BLaER1 treated with 17β-estradiol and CSF1 and Interleukin-3, amounts not matched to agents 10 nM and 100 nM (cell line): ENCODE measurements at regions not wholly inside any gene's neighbourhood (a gene's known extent, or its start where the extent isn't known, plus 50 kb on each side); places are given as distances from the start of the nearest gene placed in this dataset.

Source experiments
- H3K27ac ChIP-seq, 11 experiments: shearing (Covaris generic); formaldehyde crosslinking; 2 replicates each; pipeline ENCODE4 v1.8.1; 2022
- H3K27me3 ChIP-seq, 11 experiments: shearing (Covaris generic); formaldehyde crosslinking; 2 replicates each; pipeline ENCODE4 v1.8.1; 2022
- H3K36me3 ChIP-seq, 11 experiments: shearing (Covaris generic); formaldehyde crosslinking; 2 replicates each; pipeline ENCODE4 v1.8.1; 2022
- H3K4me1 ChIP-seq, 10 experiments: shearing (Covaris generic); formaldehyde crosslinking; 2 replicates each; pipeline ENCODE4 v1.8.1; 2022
- H3K4me2 ChIP-seq, 11 experiments: shearing (Covaris generic); formaldehyde crosslinking; 2 replicates each; pipeline ENCODE4 v1.8.1; 2022
- H3K4me3 ChIP-seq, 10 experiments: shearing (Covaris generic); formaldehyde crosslinking; 2 replicates each; pipeline ENCODE4 v1.8.1; 2022
- H3K9ac ChIP-seq, 11 experiments: shearing (Covaris generic); formaldehyde crosslinking; 2 replicates each; pipeline ENCODE4 v1.8.1; 2022
- H3K9me3 ChIP-seq, 11 experiments: shearing (Covaris generic); formaldehyde crosslinking; replicated peaks in 1 of 11; 2 replicates each; pipeline ENCODE4 v1.8.1; 2022
- H4K20me1 ChIP-seq, 11 experiments: shearing (Covaris generic); formaldehyde crosslinking; 2 replicates each; pipeline ENCODE4 v1.8.1; 2022
- Cebpa-rat ChIP-seq, 11 experiments: shearing (Covaris generic); IDR thresholded peaks; 2 replicates each; pipeline ENCODE4 v1.8.1; 2022

DNA sequence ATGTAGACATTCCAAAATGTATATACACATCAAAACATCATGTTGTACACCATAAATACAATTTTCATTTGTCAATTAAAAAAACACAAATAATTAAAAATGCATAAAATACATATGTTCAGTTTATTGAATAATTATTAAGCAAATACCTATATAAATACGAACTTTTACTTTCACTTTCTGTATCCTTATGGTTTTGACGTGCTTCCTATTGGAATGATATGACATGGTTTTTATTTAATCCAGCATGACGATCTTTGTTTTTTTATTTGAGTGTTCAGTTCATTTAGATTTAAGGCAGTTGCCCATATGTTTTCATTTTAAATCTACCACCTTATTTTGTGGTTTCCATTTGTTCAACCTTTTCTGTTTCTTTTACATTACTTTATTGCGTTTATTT lies 198.3 kb upstream of the PLET1 start:
- H3K4me2 ChIP-seq, result no peak overlapping the region
- no peaks in the 10 kb centered on the region for H4K20me1 ChIP-seq
- no peaks in the 10 kb centered on the region for H3K27me3 ChIP-seq
- no peak overlapping the region for H3K9ac ChIP-seq
- H3K36me3 ChIP-seq, result no peaks in the 10 kb centered on the region
- no peak overlapping the region for H3K4me3 ChIP-seq
- no peak for TF ChIP-seq Cebpa-rat (IDR thresholded peaks at IDR 0.05)
- H3K9me3 ChIP-seq, result peaks cover 0 to 25% (median 12%) of the 10 kb centered on the region in 11 experiments; a peak in 17 of 22 replicates
- H3K27ac ChIP-seq, result no peak overlapping the region
- H3K4me1 ChIP-seq, result no peaks in the 10 kb centered on the region

DNA sequence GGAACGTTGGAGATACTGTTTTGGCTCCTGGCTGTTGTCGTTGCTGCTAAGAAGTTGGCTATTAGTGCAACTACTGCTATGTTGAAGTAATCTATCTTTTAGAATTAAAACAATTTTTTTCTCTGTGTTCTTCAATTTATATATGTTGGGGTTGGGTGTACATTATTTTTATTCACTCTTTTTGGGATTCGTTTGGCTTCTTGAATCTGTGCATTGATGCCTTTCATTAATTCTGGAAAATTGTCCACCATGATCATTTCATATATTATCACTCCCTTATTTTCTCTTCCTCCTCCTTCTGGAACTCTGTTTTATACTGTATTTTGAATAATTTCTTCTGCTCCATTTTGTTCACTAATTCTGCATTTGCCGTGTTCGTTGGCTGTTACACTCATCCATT lies 199.5 kb upstream of the PLET1 start:
- no peak overlapping the region for H3K27ac ChIP-seq
- TF ChIP-seq Cebpa-rat (IDR thresholded peaks at IDR 0.05), result no peak
- H3K4me3 ChIP-seq, result no peak overlapping the region
- H3K4me2 ChIP-seq, result no peak overlapping the region
- H3K9ac ChIP-seq, result no peak overlapping the region
- H3K4me1 ChIP-seq, result no peaks in the 10 kb centered on the region
- H3K9me3 ChIP-seq, result peaks cover 0 to 25% (median 12%) of the 10 kb centered on the region in 11 experiments; a peak in 17 of 22 replicates
- H4K20me1 ChIP-seq, result no peaks in the 10 kb centered on the region
- no peaks in the 10 kb centered on the region for H3K27me3 ChIP-seq
- H3K36me3 ChIP-seq, result no peaks in the 10 kb centered on the region

GRCh38 chr11:112464949-112465348 lies 204.3 kb upstream of the PLET1 start:
- Histone ChIP-seq H3K9ac (no peak overlapping the region), H3K4me3 (no peak overlapping the region), H4K20me1 (no peaks in the 10 kb centered on the region), H3K27ac (no peak overlapping the region), H3K36me3 (no peaks in the 10 kb centered on the region), H3K4me2 (no peak overlapping the region), H3K27me3 (no peaks in the 10 kb centered on the region), H3K4me1 (no peaks in the 10 kb centered on the region), H3K9me3 (peaks cover 0 to 19% (median 11%) of the 10 kb centered on the region in 11 experiments; a peak in 16 of 22 replicates)
- no peak for TF ChIP-seq Cebpa-rat (IDR thresholded peaks at IDR 0.05)

DNA sequence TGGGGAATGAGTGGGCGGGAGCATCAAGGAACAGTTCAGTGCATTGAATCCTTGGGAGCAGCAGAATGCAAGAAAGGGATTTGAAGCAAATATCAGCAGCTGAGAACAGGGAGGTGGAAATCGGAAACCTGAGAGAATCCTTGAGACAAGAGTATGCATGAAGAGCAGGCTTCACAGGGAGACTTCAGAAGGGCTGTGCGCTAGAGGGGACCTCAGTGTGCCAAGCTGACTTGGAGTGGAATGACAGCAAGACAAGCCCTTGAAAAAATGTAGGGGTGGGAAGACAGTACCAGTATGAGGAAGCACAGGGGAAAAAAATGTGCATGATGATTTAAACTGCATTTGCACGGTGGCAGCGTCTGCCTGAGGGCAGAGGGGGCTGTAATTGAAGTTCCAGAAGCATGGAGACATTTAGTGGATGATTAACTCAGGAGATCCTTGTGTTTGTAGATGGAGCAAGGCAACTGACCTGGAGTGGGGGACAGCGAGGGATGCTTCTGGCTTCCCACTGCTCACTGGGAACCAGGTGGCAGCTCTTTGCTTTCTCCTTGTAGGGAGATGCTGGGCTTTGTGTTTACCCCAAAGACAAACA lies 204.9 kb upstream of the PLET1 start:
- Histone ChIP-seq H3K4me2 (no peak overlapping the region), H3K27me3 (no peaks in the 10 kb centered on the region), H3K9ac (no peak overlapping the region), H3K9me3 (peaks cover 0 to 19% (median 11%) of the 10 kb centered on the region in 11 experiments; a peak in 16 of 22 replicates), H4K20me1 (no peaks in the 10 kb centered on the region), H3K36me3 (no peaks in the 10 kb centered on the region), H3K4me1 (no peaks in the 10 kb centered on the region), H3K4me3 (no peak overlapping the region), H3K27ac (no peak overlapping the region)
- TF ChIP-seq Cebpa-rat (IDR thresholded peaks at IDR 0.05), result no peak

- H3K27ac ChIP-seq, result no peak overlapping the region
- no peak for TF ChIP-seq Cebpa-rat (IDR thresholded peaks at IDR 0.05)
- H3K4me2 ChIP-seq, result no peak overlapping the region
- H4K20me1 ChIP-seq, result no peaks in the 10 kb centered on the region
- no peak overlapping the region for H3K4me3 ChIP-seq
- H3K27me3 ChIP-seq, result no peaks in the 10 kb centered on the region
- H3K9me3 ChIP-seq, result peaks cover 0 to 5% (median 0%) of the 10 kb centered on the region in 11 experiments; a peak in 1 of 22 replicates
- no peaks in the 10 kb centered on the region for H3K36me3 ChIP-seq
- no peak overlapping the region for H3K9ac ChIP-seq
- H3K4me1 ChIP-seq, result no peaks in the 10 kb centered on the region
Measured at GRCh38 chr11:112467721-112468120, 207.1 kb upstream of the PLET1 start.

DNA sequence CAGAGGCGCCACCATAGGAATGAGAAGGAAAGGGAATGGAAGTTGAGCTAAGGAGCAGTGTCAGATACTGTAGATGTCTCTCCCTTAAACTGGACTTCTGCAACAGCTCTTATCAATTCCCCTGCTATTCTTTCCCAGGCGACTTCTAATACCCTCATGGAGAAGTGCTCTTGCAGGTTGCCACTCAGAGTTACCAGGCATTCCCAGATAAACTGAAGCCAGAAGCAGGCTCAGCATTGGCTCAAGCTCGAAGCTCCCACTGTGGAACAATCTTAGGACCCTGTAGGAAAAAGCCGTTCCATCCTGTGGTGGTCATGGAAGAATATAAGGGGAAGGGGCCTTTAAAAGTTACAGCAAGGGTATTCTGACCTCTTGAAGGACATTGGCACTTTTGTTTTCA lies 208.7 kb upstream of the PLET1 start:
- Histone ChIP-seq H3K27me3 (no peaks in the 10 kb centered on the region), H3K36me3 (no peaks in the 10 kb centered on the region), H3K4me1 (no peaks in the 10 kb centered on the region), H3K9me3 (no peaks in the 10 kb centered on the region), H3K27ac (no peak overlapping the region), H3K4me2 (no peak overlapping the region), H3K4me3 (no peak overlapping the region), H3K9ac (no peak overlapping the region), H4K20me1 (no peaks in the 10 kb centered on the region)
- TF ChIP-seq Cebpa-rat (IDR thresholded peaks at IDR 0.05), result no peak

- no peaks in the 10 kb centered on the region for H3K36me3 ChIP-seq
- H3K4me2 ChIP-seq, result no peak overlapping the region
- no peaks in the 10 kb centered on the region for H3K27me3 ChIP-seq
Measured at GRCh38 chr11:112470355-112470754, 209.7 kb upstream of the PLET1 start.

DNA sequence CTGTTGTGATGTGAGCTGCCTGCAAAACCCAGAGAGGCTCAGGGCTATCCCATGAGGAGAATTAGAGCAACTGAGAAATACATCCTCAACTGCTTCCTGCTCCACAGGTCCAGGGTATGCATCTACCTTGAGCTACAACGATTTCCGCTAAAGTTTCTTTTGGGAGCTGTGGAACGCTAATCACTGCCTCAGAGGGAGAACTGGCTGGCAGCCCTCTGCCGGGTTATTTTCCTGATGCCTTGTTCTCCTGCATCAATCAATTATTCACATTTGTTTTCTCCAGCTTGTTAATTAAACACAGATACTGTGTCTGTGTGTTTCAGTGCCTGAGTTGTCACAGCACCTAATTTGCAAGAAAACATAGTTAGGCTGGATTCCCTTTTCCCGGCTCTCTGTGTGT lies 211.1 kb upstream of the PLET1 start:
- no peak overlapping the region for H3K27ac ChIP-seq
- H3K4me3 ChIP-seq, result no peak overlapping the region
- TF ChIP-seq Cebpa-rat (IDR thresholded peaks at IDR 0.05), result no peak
- H3K4me2 ChIP-seq, result no peak overlapping the region
- H3K9me3 ChIP-seq, result no peaks in the 10 kb centered on the region
- H3K9ac ChIP-seq, result no peak overlapping the region
- H4K20me1 ChIP-seq, result no peaks in the 10 kb centered on the region
- H3K4me1 ChIP-seq, result no peaks in the 10 kb centered on the region
- no peaks in the 10 kb centered on the region for H3K27me3 ChIP-seq
- no peaks in the 10 kb centered on the region for H3K36me3 ChIP-seq

More at GRCh38 chr11:112470355-112470754, 209.7 kb upstream of the PLET1 start:
- H3K4me3 ChIP-seq, result no peak overlapping the region
- H3K9me3 ChIP-seq, result no peaks in the 10 kb centered on the region
- no peak overlapping the region for H3K9ac ChIP-seq
- H4K20me1 ChIP-seq, result no peaks in the 10 kb centered on the region
- H3K27ac ChIP-seq, result no peak overlapping the region
- no peak for TF ChIP-seq Cebpa-rat (IDR thresholded peaks at IDR 0.05)
- H3K4me1 ChIP-seq, result no peaks in the 10 kb centered on the region

DNA sequence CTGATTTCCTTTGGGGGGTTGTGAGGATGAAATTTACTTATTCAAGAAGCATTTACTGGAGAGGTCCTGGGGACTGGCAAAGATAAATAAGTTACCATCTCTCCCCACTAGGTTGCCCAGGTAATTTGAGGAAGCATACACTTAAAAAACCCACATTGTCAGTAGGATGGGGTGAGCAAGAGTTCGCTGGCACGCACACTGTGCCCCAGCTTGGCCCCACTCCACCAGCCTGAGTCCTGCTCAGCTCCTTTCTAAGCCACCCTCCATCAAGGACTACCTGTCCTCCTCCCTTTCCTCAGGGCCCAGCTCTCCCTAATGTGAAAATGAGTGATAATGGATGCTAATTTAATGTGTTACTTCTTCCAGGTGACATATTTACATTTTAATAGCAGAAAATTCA lies 216.5 kb upstream of the PLET1 start:
- no peaks in the 10 kb centered on the region for H3K27me3 ChIP-seq
- H3K36me3 ChIP-seq, result no peaks in the 10 kb centered on the region
- H4K20me1 ChIP-seq, result no peaks in the 10 kb centered on the region
- no peak overlapping the region for H3K27ac ChIP-seq
- TF ChIP-seq Cebpa-rat (IDR thresholded peaks at IDR 0.05), result no peak
- H3K9ac ChIP-seq, result no peak overlapping the region
- no peaks in the 10 kb centered on the region for H3K9me3 ChIP-seq
- H3K4me3 ChIP-seq, result no peak overlapping the region
- no peaks in the 10 kb centered on the region for H3K4me1 ChIP-seq
- H3K4me2 ChIP-seq, result no peak overlapping the region

DNA sequence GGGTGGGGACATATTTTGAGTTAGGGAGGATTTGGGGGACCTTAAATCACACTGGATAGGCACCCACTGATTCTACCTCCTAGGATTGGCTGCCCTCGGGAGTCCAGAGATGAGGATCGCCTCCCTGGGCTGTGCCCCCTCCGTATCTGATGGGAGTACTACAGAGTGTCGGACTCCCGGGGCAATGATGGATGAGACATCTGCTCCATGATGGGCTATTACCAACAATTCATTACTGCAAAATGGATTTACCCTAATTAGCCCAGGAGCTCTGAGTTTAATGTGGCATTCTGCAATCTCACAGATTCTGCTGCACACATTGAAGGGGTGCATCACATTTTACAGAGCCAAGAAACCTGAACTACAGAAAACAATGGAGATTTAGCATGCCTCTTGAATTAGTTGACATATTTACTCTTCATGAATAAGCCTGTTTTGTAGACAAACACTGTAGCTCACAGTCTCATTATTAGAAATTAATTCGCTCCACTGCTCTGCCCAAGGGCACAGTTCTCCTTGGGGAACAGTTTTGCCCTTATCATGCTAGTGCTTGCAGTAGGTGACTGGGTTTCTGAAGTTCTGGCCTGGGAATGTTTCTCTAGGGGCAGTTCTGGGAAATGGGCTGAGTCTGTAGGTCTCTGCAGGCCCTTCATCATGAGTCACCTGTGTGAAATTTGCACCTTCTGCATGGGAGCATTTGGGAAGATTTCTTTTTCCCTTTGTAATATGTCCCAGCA lies 217.1 kb upstream of the PLET1 start:
- Histone ChIP-seq H3K27me3 (no peaks in the 10 kb centered on the region), H3K9me3 (no peaks in the 10 kb centered on the region), H3K4me1 (no peaks in the 10 kb centered on the region), H3K4me3 (no peak overlapping the region), H4K20me1 (no peaks in the 10 kb centered on the region), H3K27ac (no peak overlapping the region), H3K4me2 (no peak overlapping the region), H3K9ac (no peak overlapping the region), H3K36me3 (no peaks in the 10 kb centered on the region)
- TF ChIP-seq Cebpa-rat (IDR thresholded peaks at IDR 0.05), result no peak
